ENCODE measurements at regions not wholly inside any gene's neighbourhood (a gene's known extent, or its start where the extent isn't known, plus 50 kb on each side); places are given as distances from the start of the nearest gene placed in this dataset.

- Mint-ChIP-seq H3K36me3 (ENCODE audit: insufficient read depth) (no peaks in the 10 kb centered on the region), H3K27me3 (no peaks in the 10 kb centered on the region), H3K4me3 (no peak overlapping the region), H3K9me3 (no peaks in the 10 kb centered on the region), H3K4me1 (ENCODE audit: low read depth in 2 of 2) (no peaks in the 10 kb centered on the region), H3K27ac (no peak overlapping the region)
- DNase-seq (no peak), ATAC-seq (replicated peaks) (no peak)
Measured at GRCh38 chr13:80036845-80037504, 304.0 kb downstream of the SPRY2 start.

- no peak overlapping the region for H3K27ac Mint-ChIP-seq
- H3K9me3 Mint-ChIP-seq = no peaks in the 10 kb centered on the region
- H3K4me3 Mint-ChIP-seq = no peak overlapping the region
- H3K27me3 Mint-ChIP-seq = no peaks in the 10 kb centered on the region
- H3K4me1 Mint-ChIP-seq (ENCODE audit: low read depth in 2 of 2) = no peaks in the 10 kb centered on the region
- no peak for ATAC-seq (replicated peaks)
- H3K36me3 Mint-ChIP-seq (ENCODE audit: insufficient read depth) = no peaks in the 10 kb centered on the region
- DNase-seq = no peak
Measured at GRCh38 chr13:80035096-80035495, 305.8 kb downstream of the SPRY2 start.

DNA sequence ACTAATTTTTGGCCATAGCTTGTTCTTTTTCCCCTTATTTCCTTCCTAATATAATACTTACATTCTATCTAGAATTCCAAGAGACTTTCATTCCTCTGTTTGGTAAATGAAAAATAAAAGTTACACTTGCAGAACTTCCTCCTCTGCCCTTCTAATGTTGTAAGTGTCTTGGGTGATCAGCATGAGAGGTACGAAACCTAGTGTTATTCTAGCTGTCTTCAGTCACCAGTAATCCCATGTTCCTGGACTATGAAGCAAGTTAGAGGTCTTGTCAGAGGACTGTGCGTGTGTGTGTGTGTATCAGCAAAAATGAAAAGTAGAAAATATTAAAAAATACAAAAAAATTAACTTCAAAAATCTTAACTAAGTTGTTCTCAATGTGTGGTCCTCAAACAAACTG is 307.0 kb downstream of the SPRY2 start:
- DNase-seq (no peak), ATAC-seq (replicated peaks) (no peak)
- no peaks in the 10 kb centered on the region for H3K27me3 Mint-ChIP-seq
- no peaks in the 10 kb centered on the region for H3K4me1 Mint-ChIP-seq (ENCODE audit: low read depth in 2 of 2)
- no peaks in the 10 kb centered on the region for H3K36me3 Mint-ChIP-seq (ENCODE audit: insufficient read depth)
- H3K9me3 Mint-ChIP-seq = no peaks in the 10 kb centered on the region
- H3K27ac Mint-ChIP-seq = no peak overlapping the region
- H3K4me3 Mint-ChIP-seq = no peak overlapping the region

DNA sequence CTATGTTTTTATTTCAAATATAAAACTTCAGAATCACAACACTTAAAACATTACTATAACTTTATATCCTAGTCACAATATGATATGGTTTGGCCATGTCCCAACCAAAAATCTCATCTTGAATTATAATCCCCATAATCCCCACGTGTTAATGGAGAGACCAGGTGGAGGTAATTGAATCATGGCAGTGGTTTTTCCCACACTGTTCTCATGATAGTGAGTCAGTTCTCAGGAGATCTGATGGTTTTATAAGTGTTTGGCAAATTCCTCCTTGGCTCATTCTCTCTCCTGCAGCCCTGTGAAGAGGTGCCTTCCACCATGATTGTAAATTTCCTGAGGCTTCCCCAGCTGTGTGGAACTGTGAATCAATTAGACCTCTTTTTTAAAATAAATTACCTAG is 307.6 kb downstream of the SPRY2 start:
- Mint-ChIP-seq H3K36me3 (ENCODE audit: insufficient read depth) (no peaks in the 10 kb centered on the region), H3K4me1 (ENCODE audit: low read depth in 2 of 2) (no peaks in the 10 kb centered on the region), H3K27me3 (no peaks in the 10 kb centered on the region), H3K9me3 (no peaks in the 10 kb centered on the region), H3K4me3 (no peak overlapping the region), H3K27ac (no peak overlapping the region)
- no peak for ATAC-seq (replicated peaks)
- no peak for DNase-seq

DNA sequence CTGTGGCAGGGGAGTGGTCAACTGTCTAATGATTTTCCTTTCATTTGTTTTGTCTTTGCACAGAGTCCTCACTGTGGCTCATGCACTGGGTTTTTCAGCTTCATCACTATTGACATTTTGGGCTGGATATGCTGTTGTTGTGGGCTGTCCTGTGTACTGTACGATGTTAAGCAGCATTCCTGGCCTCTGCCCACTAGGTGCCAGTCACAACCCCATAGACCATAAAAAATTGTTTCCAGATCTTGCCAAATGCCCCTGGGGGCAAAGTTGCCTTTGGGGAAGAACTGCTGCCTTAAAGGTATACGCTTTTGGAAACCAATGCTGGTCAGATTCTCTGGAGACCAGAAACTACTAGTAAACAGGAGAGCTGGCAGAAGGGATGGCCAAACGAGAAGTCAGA is 310.4 kb downstream of the SPRY2 start:
- Mint-ChIP-seq H3K27me3 (no peaks in the 10 kb centered on the region), H3K4me1 (ENCODE audit: low read depth in 2 of 2) (no peaks in the 10 kb centered on the region), H3K4me3 (no peak overlapping the region), H3K27ac (no peak overlapping the region), H3K36me3 (ENCODE audit: insufficient read depth) (no peaks in the 10 kb centered on the region), H3K9me3 (no peaks in the 10 kb centered on the region)
- ATAC-seq (replicated peaks) = no peak
- no peak for DNase-seq

DNA sequence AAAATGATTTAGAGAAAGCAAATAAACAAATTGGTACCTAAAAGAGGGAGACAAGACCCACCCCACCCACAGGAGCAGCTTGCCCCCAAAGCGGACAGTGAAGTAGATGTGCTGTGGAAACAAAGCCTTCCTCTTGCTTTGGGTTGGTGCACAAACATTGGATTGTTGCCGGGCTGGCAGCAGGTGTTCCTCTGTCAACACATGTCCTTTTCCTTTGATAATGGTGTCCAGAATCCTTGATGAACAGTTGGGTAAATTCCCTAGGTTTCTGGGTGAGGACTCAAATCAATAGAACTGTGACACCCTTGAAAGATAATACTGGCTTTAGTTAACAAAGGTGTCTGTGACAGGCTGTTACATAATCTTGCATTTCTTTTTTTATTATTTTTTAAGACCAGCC is 311.8 kb downstream of the SPRY2 start:
- H3K9me3 Mint-ChIP-seq = no peaks in the 10 kb centered on the region
- ATAC-seq (replicated peaks) = no peak
- no peak overlapping the region for H3K4me3 Mint-ChIP-seq
- no peak for DNase-seq
- no peaks in the 10 kb centered on the region for H3K4me1 Mint-ChIP-seq (ENCODE audit: low read depth in 2 of 2)
- H3K27me3 Mint-ChIP-seq = no peaks in the 10 kb centered on the region
- H3K36me3 Mint-ChIP-seq (ENCODE audit: insufficient read depth) = no peaks in the 10 kb centered on the region
- H3K27ac Mint-ChIP-seq = no peak overlapping the region

DNA sequence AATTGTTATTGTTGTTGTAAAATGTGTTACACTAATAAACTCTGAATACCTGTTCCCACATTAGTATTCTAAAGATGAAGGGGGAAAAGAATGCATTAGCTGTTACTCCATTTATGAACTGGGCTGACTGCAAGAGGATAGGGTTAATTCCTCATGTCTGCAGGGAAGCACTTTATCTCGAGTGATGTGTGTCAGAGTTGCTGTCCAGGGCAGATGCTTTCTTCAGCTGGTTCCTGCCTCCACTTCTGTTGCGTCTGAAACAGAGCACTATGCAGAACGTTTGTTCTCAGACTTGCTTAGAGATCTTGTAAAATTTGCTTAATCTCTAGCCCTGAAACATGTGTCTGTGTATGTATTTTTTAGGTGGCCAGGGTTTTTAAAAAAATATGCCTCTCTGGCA is 318.8 kb downstream of the SPRY2 start:
- Mint-ChIP-seq H3K4me3 (no peak overlapping the region), H3K27me3 (no peaks in the 10 kb centered on the region), H3K27ac (no peak overlapping the region), H3K4me1 (ENCODE audit: low read depth in 2 of 2) (no peaks in the 10 kb centered on the region), H3K36me3 (ENCODE audit: insufficient read depth) (no peaks in the 10 kb centered on the region), H3K9me3 (peaks cover 0 to 3% of the 10 kb centered on the region in 2 donors)
- DNase-seq = no peak
- ATAC-seq (replicated peaks) = no peak

DNA sequence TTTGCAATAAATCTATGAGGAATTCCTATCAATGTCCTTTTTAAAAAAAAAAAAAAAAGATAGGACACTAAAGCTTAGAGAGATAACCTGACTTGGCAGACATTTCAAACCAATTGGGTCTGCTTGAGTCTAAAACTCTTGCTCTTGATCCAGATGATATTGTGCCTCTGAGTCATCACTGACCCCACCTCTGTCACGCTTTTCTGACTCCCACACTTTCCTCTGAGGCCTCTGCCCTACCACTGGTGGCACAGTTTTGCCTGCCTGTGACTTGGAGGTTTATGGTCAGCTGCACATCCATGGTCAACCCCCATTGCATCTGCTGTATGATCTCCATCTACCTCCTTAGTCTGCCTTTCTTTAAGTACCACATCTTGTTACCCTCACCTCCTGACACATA is 328.7 kb downstream of the SPRY2 start:
- Mint-ChIP-seq H3K4me3 (no peak overlapping the region), H3K4me1 (ENCODE audit: low read depth in 2 of 2) (no peaks in the 10 kb centered on the region), H3K27ac (no peak overlapping the region), H3K27me3 (no peaks in the 10 kb centered on the region), H3K9me3 (peaks cover 0 to 5% of the 10 kb centered on the region in 2 donors), H3K36me3 (ENCODE audit: insufficient read depth) (no peaks in the 10 kb centered on the region)
- DNase-seq (no peak), ATAC-seq (replicated peaks) (no peak)

GRCh38 chr13:80011448-80012212 is 329.3 kb downstream of the SPRY2 start:
- DNase-seq (no peak), ATAC-seq (replicated peaks) (no peak)
- H3K27ac Mint-ChIP-seq = no peak overlapping the region
- no peak overlapping the region for H3K4me3 Mint-ChIP-seq
- no peaks in the 10 kb centered on the region for H3K36me3 Mint-ChIP-seq (ENCODE audit: insufficient read depth)
- peaks cover 0 to 5% of the 10 kb centered on the region in 2 donors for H3K9me3 Mint-ChIP-seq
- no peaks in the 10 kb centered on the region for H3K4me1 Mint-ChIP-seq (ENCODE audit: low read depth in 2 of 2)
- H3K27me3 Mint-ChIP-seq = no peaks in the 10 kb centered on the region

GRCh38 chr13:80010846-80011245 is 330.1 kb downstream of the SPRY2 start:
- peaks cover 0 to 5% of the 10 kb centered on the region in 2 donors for H3K9me3 Mint-ChIP-seq
- no peak overlapping the region for H3K4me3 Mint-ChIP-seq
- no peaks in the 10 kb centered on the region for H3K36me3 Mint-ChIP-seq (ENCODE audit: insufficient read depth)
- ATAC-seq (replicated peaks) = no peak
- no peaks in the 10 kb centered on the region for H3K27me3 Mint-ChIP-seq
- DNase-seq = no peak
- no peaks in the 10 kb centered on the region for H3K4me1 Mint-ChIP-seq (ENCODE audit: low read depth in 2 of 2)
- H3K27ac Mint-ChIP-seq = no peak overlapping the region

- no peak overlapping the region for H3K27ac Mint-ChIP-seq
Measured at GRCh38 chr13:80010286-80010831, 330.6 kb downstream of the SPRY2 start.

DNA sequence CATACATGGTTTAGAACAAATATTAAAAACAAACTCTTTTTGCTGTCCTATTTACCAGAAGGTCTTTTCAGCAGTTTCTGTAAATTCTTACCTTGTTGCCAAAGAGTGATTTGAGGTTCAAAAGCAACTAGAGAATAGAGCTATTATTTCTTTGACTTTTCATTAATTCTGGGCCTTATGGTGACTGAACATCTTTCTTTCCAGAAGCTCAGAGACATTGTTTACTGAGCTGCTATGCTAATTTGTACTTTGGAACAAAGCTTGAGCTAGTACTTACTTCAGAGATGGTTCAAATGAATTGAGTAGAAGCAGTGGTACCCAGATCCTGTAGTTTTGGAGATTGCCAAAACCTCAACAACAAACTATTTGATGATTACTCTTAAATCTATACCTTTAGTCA is 331.2 kb downstream of the SPRY2 start:
- DNase-seq (no peak), ATAC-seq (replicated peaks) (no peak)
- Mint-ChIP-seq H3K9me3 (peaks cover 1 to 5% of the 10 kb centered on the region in 2 donors), H3K27me3 (no peaks in the 10 kb centered on the region), H3K36me3 (ENCODE audit: insufficient read depth) (no peaks in the 10 kb centered on the region), H3K27ac (no peak overlapping the region), H3K4me1 (ENCODE audit: low read depth in 2 of 2) (no peaks in the 10 kb centered on the region), H3K4me3 (no peak overlapping the region)

More at GRCh38 chr13:80010286-80010831, 330.6 kb downstream of the SPRY2 start:
- Mint-ChIP-seq H3K36me3 (ENCODE audit: insufficient read depth) (no peaks in the 10 kb centered on the region), H3K9me3 (peaks cover 0 to 5% of the 10 kb centered on the region in 2 donors), H3K4me1 (ENCODE audit: low read depth in 2 of 2) (no peaks in the 10 kb centered on the region), H3K4me3 (no peak overlapping the region), H3K27me3 (no peaks in the 10 kb centered on the region)
- DNase-seq (no peak), ATAC-seq (replicated peaks) (no peak)

DNA sequence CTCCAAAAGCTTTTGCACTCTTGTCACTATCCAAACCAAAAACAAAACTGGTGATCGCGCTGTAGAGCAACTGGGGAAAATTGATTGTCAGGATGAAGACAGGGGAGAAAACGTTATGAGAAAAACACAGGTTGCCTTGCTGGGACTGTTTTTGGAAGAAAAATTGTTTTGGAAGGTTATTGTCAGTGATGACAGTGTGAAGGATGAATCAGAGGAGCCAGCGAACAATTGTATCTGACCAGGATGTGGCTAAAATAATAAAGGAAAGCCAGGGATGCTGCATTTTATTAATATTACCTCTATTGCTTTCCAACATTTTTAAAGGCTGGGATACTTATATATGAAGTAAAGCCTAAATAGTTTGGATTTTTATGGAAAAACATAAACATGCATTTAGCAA is 334.0 kb downstream of the SPRY2 start:
- no peaks in the 10 kb centered on the region for H3K27me3 Mint-ChIP-seq
- DNase-seq (no peak), ATAC-seq (replicated peaks) (no peak)
- no peak overlapping the region for H3K4me3 Mint-ChIP-seq
- peaks cover 0 to 1% of the 10 kb centered on the region in 2 donors for H3K9me3 Mint-ChIP-seq
- no peaks in the 10 kb centered on the region for H3K36me3 Mint-ChIP-seq (ENCODE audit: insufficient read depth)
- no peaks in the 10 kb centered on the region for H3K4me1 Mint-ChIP-seq (ENCODE audit: low read depth in 2 of 2)
- H3K27ac Mint-ChIP-seq = no peak overlapping the region

DNA sequence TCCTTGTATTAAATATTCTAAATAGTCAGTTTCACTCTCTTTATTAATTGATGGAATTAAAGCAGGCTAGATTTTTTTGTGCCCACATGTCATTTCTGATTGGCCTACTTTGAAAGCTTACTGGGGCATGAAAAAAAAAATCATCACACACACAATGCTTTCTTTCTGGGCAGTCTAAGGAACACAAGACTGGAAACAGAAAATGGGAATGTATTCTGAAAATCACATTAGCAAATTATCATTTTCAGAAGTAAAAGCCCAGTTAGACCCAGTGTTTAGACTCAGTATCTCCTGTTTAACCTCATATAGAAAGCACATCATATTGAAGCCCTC is 339.4 kb downstream of the SPRY2 start:
- Mint-ChIP-seq H3K27ac (no peak overlapping the region), H3K9me3 (peaks cover 0 to 3% of the 10 kb centered on the region in 2 donors), H3K4me1 (ENCODE audit: low read depth in 2 of 2) (no peaks in the 10 kb centered on the region), H3K36me3 (ENCODE audit: insufficient read depth) (no peaks in the 10 kb centered on the region), H3K27me3 (no peaks in the 10 kb centered on the region), H3K4me3 (no peak overlapping the region)
- no peak for ATAC-seq (replicated peaks)
- no peak for DNase-seq
